ENCODE measurements at regions not wholly inside any gene's neighbourhood (a gene's known extent, or its start where the extent isn't known, plus 50 kb on each side); places are given as distances from the start of the nearest gene placed in this dataset.

GRCh38 chr15:46934851-46935250, 782.5 kb upstream of the SEMA6D start:
- DNase-seq (ENCODE audit: low spot score) (no peak), ATAC-seq (no peak)
- Mint-ChIP-seq H3K27me3 (ENCODE audit: low read depth) (no peaks in the 10 kb centered on the region; the same call in 1 of the 2 replicates), H3K27ac (no peak overlapping the region), H3K4me3 (no peak overlapping the region), H3K36me3 (no peaks in the 10 kb centered on the region), H3K9me3 (no peaks in the 10 kb centered on the region), H3K4me1 (peaks cover 10% of the 10 kb centered on the region)
- CTCF ChIA-PET: no interaction called here
- no peak for TF ChIP-seq ZNF317 (CRISPR knock-in tag; IDR thresholded peaks at IDR 0.05; ENCODE audit: borderline replicate concordance, low read depth)
- no peak for TF ChIP-seq ZNF423 (CRISPR knock-in tag; IDR thresholded peaks at IDR 0.05)
- TF ChIP-seq ARID4B (CRISPR knock-in tag; IDR thresholded peaks at IDR 0.05; ENCODE audit: borderline replicate concordance): no peak
- TF ChIP-seq SMAD3 (CRISPR knock-in tag; IDR thresholded peaks at IDR 0.05; ENCODE audit: borderline replicate concordance): no peak
- no peak for TF ChIP-seq TCF7 (CRISPR knock-in tag; IDR thresholded peaks at IDR 0.05; ENCODE audit: low read depth)
- TF ChIP-seq ZNF281 (CRISPR knock-in tag; IDR thresholded peaks at IDR 0.05): no peak
- no peak for TF ChIP-seq NR1H2 (CRISPR knock-in tag; IDR thresholded peaks at IDR 0.05)
- TF ChIP-seq SOX15 (CRISPR knock-in tag; IDR thresholded peaks at IDR 0.05): no peak
- no peak for TF ChIP-seq ZNF232 (CRISPR knock-in tag; IDR thresholded peaks at IDR 0.05)
- POLR2A ChIA-PET: no interaction called here

- Mint-ChIP-seq H3K4me3 (no peak overlapping the region), H3K9me3 (no peaks in the 10 kb centered on the region), H3K4me1 (no peaks in the 10 kb centered on the region), H3K27ac (no peak overlapping the region), H3K27me3 (ENCODE audit: low read depth) (no peaks in the 10 kb centered on the region), H3K36me3 (no peaks in the 10 kb centered on the region)
- ChIA-PET POLR2A (no interaction called here), CTCF (no interaction called here)
- no peak for TF ChIP-seq EMX1 (CRISPR knock-in tag; IDR thresholded peaks at IDR 0.05)
- no peak for TF ChIP-seq ZNF416 (CRISPR knock-in tag; IDR thresholded peaks at IDR 0.05)
- TF ChIP-seq ZNF232 (CRISPR knock-in tag; IDR thresholded peaks at IDR 0.05): no peak
- TF ChIP-seq ZBTB43 (CRISPR knock-in tag; IDR thresholded peaks at IDR 0.05): no peak
- no peak for TF ChIP-seq OVOL2 (CRISPR knock-in tag; IDR thresholded peaks at IDR 0.05; ENCODE audit: borderline replicate concordance)
- no peak for TF ChIP-seq FOXK1 (CRISPR knock-in tag; IDR thresholded peaks at IDR 0.05)
- no peak for TF ChIP-seq ZNF425 (CRISPR knock-in tag; conservative IDR thresholded peaks at IDR 0.05)
- TF ChIP-seq MAX (CRISPR knock-in tag; IDR thresholded peaks at IDR 0.05): no peak
- TF ChIP-seq SP1 (CRISPR knock-in tag; conservative IDR thresholded peaks at IDR 0.05): no peak
- TF ChIP-seq CBFB (CRISPR knock-in tag; IDR thresholded peaks at IDR 0.05; ENCODE audit: low read depth): no peak
- TF ChIP-seq ZNF396 (CRISPR knock-in tag; IDR thresholded peaks at IDR 0.05; ENCODE audit: borderline replicate concordance): no peak
- no peak for TF ChIP-seq TCF7 (CRISPR knock-in tag; IDR thresholded peaks at IDR 0.05; ENCODE audit: low read depth)
- DNase-seq (ENCODE audit: low spot score): no peak
- ATAC-seq: no peak
Measured at GRCh38 chr15:46938169-46938568, 779.1 kb upstream of the SEMA6D start.

Data from WTC11 (cell line).